ENCODE measurements at regions not wholly inside any gene's neighbourhood (a gene's known extent, or its start where the extent isn't known, plus 50 kb on each side); places are given as distances from the start of the nearest gene placed in this dataset.

DNA sequence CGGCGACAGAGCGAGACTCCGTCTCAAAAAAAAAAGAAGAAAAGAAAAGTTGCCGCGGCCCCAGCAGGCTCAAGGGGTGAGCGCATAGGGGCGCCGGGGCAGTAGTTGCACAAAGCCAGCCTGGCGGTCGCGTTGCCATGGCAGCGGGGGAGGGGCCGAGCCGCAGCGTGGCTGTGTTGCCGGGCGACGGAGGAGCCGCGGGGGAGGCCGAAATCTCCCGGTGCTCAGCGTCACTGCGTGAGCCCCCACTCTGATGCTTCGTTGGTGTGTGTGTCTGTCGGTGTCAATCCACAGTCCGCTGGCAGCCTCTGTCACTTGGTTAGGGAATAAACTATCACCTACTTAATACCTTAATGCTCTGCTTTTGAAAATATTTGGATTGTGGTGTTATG, 82.9 kb upstream of the C1QTNF9B start:
- peak; percentile 84 to 86 for DNase-seq (ENCODE audit: extremely low read depth in 1 of 2, low read depth in 1 of 2)

DNA sequence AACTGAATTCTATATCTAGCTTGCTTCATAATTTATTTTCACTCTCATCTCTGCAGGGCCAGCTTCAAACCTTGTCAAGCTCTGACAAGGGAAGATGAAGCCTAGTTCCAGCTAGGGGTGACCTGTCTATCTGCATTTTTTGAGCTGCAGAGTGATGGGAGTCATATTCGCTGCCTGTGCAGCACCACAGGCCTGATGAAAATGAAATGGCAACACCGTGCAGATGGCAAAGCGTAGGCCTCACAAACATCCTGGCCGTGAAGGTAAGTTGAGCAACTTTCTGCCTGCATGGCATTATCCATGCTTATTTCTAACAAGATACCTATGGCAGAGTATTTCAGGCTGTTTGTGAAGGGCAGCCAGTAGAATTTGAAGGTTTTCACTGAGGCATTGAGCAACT, 86.4 kb upstream of the C1QTNF9B start:
- no peak for DNase-seq (ENCODE audit: extremely low read depth in 1 of 2, low read depth in 1 of 2)

DNA sequence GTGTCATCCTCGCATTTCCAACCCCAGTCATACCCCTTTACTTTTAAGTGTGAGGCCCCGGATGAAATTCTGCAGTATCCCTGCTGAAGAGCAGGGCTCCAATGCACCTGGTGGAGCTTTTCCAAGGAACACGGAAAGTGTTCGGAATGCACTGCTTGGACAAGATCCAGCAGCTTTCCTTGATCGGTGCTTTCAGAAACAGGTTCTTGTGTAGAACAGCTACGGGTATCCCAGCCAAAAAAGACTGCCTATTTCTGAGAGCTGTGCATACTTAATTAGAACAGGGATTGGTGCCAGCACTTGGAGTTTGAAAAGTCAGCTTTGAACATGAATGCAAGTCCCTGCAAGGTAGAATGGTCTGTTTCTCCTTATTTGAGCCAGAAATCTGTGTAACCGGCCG, 87.2 kb upstream of the C1QTNF9B start:
- DNase-seq (ENCODE audit: extremely low read depth in 1 of 2, low read depth in 1 of 2), result no peak

DNA sequence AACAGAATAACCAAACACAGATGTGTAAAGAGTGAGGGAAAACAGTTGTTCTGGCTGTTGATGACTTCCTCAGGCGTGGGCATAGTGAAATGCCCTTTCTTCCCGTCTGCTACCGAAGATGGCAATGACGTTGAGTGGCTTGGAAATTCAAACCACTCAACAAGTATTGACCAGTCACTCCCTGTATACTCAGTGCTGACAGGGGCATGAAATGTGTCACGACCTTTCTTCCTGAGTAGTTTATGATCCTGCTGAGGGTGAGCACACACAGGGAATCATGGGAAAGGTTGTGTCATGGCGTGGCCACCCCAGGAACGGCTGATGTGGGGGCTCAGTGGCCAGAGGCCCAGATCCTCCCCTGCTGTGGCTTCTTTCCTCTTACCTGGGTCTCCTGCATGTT, 87.8 kb upstream of the C1QTNF9B start:
- DNase-seq (ENCODE audit: extremely low read depth in 1 of 2, low read depth in 1 of 2), result no peak

DNA sequence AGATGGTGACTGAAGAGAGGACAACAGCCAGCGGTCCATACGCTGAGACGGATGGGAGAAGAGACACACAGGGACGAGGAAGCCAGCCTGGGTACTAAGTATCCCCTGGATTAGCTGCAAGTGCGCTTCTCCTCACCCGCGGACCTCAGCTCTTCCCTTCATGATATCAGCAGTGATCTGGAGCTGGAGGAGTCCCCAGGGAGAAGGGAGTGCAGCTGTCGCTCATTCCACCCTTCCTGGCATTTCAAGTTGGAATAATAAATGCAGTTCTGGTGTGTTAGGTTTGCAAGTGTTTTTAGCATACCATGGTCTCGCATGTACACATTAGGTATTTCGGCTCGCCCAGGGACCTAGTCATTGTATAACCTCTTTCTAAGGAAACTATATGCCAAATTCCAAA, 88.5 kb upstream of the C1QTNF9B start:
- no peak for DNase-seq (ENCODE audit: extremely low read depth in 1 of 2, low read depth in 1 of 2)

GRCh38 chr13:23986619-23987018, 89.3 kb upstream of the C1QTNF9B start:
- DNase-seq (ENCODE audit: extremely low read depth in 1 of 2, low read depth in 1 of 2), result no peak

- no peak for DNase-seq (ENCODE audit: extremely low read depth in 1 of 2, low read depth in 1 of 2)
Observed at GRCh38 chr13:23987331-23987894, 90.1 kb upstream of the C1QTNF9B start.

- no peak for DNase-seq (ENCODE audit: extremely low read depth in 1 of 2, low read depth in 1 of 2)
Observed at GRCh38 chr13:23988546-23989122, 91.3 kb upstream of the C1QTNF9B start.

GRCh38 chr13:23990455-23990854, 93.2 kb upstream of the C1QTNF9B start:
- no peak for DNase-seq (ENCODE audit: extremely low read depth in 1 of 2, low read depth in 1 of 2)

DNA sequence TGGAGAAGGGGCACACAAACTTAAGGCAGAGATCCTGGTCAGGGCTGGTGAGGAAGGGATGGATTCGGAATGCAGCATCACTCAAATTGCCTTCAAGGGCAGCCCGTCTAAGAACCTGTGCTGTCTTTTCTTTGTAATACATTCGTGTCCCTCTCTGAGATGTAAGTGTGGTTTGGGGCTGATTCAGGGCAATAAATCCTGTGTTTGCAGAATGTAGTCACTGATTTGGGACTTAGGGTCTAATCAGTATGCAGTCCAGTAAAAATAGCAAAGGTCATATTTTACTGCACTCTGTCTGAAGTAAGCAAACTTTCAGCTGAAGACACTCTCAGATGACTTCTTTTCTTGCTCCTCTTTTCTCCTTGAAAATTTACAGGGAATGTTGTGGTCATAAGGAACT, 93.8 kb upstream of the C1QTNF9B start:
- no peak for DNase-seq (ENCODE audit: extremely low read depth in 1 of 2, low read depth in 1 of 2)

DNA sequence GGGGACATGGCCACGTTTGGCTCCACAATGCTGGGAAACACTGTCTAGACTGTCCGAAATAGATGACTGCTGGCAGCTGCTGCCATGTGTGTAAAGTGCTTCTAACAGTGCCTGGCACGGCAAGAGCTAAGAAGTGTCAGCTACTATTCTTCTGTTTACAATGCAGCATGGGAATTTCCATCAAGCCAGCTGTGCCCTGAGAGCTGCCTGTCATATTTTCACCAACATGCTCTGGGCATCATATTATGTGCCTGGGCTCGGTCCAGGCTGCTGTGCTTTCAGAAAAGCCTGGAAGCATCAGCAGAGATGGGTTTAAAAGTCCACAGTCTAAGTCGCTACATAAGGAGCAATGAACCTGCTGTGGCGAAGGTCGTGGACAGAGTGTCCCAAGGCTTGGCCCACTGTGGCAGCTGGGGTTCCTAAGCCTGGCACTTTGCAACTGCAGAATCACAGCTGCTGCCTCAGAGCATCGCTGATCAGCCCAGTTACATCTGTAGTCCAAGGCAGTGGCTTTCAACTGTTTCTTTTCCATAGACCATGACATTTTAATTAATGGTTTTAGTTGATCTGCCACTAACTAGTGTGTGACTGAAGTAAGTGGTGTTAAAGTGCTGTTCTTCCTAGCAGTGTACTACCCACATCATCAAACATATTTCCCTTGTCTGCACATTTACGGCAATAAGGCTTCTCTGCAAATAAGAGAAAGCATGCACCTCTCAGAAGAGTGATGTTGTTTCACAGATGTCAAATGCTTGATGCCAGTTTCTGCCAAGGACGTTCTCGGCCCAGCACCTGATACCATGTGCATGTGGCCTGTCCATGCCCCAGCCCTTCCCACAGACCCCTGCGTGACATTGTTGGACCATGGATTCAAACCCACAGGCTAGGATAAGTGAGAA, 95.7 kb upstream of the C1QTNF9B start:
- no peak for DNase-seq (ENCODE audit: extremely low read depth in 1 of 2, low read depth in 1 of 2)

DNA sequence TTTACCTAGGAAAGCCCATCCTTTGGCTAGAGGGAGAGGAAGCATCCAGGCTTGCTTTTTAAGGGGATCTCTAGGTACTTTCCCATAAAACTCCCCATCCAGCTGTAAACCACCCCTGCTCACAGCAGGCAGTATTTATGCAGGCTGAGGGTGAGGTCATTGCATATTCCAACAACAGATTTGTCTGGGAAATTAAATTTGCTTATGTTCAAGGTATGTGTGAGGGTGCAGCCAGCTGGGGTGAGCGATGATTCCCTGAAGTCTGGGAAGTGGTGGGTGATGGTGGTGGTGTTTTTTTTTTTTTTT, 96.3 kb upstream of the C1QTNF9B start:
- no peak for DNase-seq (ENCODE audit: extremely low read depth in 1 of 2, low read depth in 1 of 2)

DNA sequence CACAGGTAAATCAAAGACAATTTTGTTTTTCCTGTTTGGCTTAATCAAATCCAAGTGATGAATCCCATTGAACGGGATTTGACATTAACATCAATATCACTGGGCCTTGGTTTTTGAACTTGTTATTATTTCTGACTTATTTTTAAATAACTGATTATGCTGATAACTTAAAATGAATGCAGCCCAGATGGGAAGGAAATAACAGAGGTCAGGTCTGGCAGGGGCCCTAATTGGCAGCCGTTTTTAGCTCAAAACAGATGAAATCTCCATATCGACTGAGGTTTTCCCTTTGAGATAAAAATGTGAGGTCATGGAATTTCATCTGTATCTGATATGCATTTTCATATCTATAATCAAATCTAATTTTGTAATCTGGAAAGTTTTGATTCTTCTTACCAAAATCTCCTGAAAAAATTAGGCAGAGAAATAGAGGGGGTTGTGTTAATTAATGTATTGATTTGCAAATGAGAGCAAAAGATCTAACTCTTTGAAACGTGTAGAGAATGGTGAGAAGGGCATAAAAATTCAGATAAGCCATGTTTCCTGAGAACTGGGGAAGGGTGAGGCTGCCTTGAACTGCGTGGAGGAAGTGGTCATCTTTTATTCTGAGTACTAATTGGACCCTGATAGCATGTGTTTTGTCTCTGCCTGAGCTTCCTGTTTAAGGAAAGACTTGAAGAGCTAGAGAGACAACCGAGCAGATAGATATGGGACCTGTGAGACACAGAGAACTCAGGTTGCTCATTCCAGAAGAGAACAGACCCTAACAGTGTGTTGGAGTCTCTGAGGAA, 98.2 kb upstream of the C1QTNF9B start:
- DNase-seq (ENCODE audit: extremely low read depth in 1 of 2, low read depth in 1 of 2), result no peak

- no peak for DNase-seq (ENCODE audit: extremely low read depth in 1 of 2, low read depth in 1 of 2)
Observed at GRCh38 chr13:23996456-23996855, 99.2 kb upstream of the C1QTNF9B start.

DNA sequence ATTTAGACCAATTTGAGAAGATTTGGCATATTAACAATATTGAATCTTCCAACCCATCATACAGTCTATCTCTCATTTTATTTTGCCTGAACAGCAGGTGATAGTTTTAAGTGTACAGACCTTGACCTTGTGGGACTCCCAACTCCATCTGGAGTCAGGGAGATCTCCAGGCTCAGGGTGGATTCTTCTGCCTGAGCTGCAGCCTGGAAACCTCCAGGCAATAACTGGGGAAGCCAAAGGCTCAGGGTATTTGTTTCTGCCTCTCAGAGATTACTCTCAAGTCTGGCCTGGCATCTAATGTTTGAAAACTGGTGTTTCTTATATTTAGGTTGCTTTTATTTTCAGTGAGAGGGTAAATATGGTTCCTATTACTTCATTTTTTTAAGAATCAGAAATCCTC, 102.1 kb upstream of the C1QTNF9B start:
- no peak for DNase-seq (ENCODE audit: extremely low read depth in 1 of 2, low read depth in 1 of 2)

DNA sequence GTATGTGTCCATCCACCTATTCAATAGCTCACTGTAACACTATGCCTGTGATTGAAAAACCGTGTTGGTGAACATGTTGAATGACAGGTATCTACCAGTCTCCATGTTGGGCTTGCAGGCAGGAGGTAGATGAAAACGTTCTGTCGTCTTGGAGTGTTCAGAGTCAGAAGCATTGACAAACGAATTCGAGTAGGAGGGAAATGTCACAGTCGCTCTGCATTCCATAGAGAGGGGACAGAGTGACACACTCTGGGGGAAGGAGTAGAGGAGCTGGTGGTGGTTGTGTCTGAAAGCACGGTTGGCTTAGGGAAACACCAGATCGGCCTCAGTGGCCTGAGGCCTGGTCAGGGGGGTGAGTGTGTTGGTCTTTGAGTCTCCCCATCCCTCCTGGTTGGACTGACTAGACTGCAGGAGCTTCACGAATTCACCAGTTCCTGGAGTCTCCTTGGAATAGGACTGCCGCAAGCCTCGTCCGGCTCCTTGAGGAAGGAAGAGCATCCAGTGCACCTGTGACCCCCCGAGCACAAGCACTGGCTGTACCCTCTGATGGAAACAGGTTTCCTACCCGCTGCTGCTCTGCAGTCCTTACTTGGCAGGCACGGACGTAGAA, 105.0 kb upstream of the C1QTNF9B start:
- no peak for DNase-seq (ENCODE audit: extremely low read depth in 1 of 2, low read depth in 1 of 2)

DNA sequence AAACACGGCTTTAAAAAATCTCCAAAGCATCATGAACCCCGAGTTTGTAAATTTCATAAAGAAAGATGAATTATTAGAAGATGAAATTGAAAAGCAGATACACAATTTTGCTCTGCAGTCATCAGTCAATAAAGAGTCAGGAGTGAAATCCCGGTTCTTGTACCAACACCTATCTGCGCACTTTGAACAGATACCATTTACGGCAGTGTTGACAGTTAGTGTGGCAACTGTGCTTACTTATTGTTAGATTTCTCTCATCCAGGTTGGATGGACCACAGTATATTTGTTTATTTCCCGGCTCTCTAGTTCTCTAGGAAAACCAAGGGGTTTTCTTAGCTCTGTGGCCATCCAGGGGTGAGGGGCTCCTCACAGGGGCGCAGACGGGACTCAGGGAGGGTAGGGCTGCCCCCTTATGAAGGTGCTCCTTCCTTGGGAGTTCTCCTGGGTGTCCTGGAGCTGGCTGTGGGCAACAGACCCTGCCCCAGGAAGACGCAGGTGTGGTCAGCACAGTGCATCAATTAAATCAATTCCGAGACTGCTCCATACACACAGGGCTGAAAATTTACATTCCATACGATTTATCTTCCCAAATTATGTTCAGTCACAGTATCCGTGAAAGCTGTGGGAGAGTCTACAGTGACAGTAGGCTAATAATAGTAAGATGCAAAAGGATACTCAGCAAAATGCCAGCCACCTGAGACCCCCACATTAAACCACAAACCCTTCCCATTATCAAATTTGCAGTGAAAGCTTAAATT, 107.0 kb upstream of the C1QTNF9B start:
- DNase-seq (ENCODE audit: extremely low read depth in 1 of 2, low read depth in 1 of 2), result no peak

GRCh38 chr13:24004971-24005370, 107.7 kb upstream of the C1QTNF9B start:
- DNase-seq (ENCODE audit: extremely low read depth in 1 of 2, low read depth in 1 of 2), result no peak

GRCh38 chr13:24005755-24006281, 108.5 kb upstream of the C1QTNF9B start:
- DNase-seq (ENCODE audit: extremely low read depth in 1 of 2, low read depth in 1 of 2), result no peak

GRCh38 chr13:24006520-24007248, 109.4 kb upstream of the C1QTNF9B start:
- no peak for DNase-seq (ENCODE audit: extremely low read depth in 1 of 2, low read depth in 1 of 2)

Measured in stimulated activated CD8-positive, alpha-beta memory T cell treated with anti-CD3 and anti-CD28 coated beads, Interleukin-7, amount 100 ng/mL, for 48 hours (primary cell).